NCI-H446 treated with DMSO at 0.1 percent for 48 hours (cell line): ENCODE measurements at regions not wholly inside any gene's neighbourhood (a gene's known extent, or its start where the extent isn't known, plus 50 kb on each side); places are given as distances from the start of the nearest gene placed in this dataset.
"Not testable (repeated sequence)": the region's sequence is repeated elsewhere in the genome, so short reads cannot be mapped to it uniquely, and the experiment has no call there.

ENCODE experiments used
- DNase-seq: peaks from one replicate; lab custom pipeline; 2025; lab: John Stamatoyannopoulos, UW

DNA sequence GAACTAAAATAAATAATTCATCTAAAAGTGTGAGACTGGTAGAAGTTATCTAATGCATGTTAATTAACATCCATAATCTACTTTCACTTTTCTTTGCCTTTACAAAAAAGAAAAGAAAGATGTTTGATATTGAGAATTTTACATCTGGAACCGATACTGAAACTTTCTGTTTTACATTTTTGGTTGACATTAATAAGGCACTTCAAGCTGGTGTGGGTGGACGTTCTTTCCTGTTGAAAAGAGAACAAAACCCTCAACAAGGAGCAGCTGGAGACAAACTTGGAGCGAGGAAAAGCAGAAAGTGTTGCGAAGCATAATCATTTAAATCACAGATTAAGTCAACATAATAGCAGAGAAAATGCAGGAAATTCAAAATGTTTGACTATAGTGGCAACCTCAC, 575.2 kb upstream of the ADGRB3 start:
- DNase-seq: no peak

DNA sequence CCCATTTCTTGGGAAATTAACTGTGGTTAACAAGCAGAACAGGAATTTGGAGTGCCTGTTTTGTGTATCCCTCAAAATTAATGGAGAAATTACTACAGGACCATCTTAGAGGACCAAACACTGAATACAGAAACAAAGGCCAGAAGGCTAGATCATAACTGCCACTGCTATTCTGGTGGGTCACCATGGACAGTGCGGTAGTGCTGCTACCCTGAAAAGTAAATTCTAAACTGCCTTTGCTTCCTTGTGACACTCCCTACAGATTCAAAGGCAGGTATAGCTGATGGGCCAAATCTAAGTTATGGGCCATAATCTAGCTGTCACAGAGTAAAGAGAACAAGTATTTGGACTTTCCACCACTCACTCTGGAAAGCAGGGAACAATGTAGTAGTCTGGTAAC, 575.8 kb upstream of the ADGRB3 start:
- DNase-seq: no peak

DNA sequence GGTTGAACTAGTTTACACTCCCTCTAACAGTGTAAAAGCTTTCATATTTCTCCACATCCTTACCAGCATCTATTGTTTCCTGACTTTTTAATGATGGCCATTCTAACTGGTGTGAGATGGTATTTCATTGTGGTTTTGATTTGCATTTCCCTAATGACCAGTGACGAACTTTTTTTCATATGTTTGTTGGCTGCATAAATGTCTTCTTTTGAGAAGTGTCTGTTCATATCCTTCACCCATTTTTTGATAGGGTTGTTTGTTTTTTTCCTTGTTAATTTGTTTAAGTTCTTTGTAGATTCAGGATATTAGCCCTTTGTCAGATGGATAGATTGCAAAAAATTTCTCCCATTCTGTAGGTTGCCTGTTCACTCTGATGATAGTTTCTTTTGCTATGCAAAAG, 578.5 kb upstream of the ADGRB3 start:
- DNase-seq: not testable (repeated sequence)

DNA sequence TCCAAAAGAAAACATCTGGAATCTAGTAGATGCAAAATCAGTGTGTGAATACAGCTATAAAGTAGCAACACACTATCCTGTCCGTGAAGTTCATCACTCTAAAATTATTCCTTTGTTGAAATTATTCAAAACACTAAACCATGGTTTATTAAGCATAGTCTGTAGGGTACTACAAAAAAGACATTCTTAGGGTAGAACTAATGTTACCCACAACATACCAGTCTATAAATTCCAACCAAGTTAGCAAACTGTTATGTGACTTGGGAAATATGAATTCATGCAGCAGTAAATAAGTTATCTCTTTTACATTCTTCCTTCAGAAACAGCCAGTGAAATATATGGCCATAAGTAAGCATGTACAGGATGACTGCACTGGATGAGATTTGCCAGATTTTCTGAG, 580.3 kb upstream of the ADGRB3 start:
- DNase-seq: no peak

DNA sequence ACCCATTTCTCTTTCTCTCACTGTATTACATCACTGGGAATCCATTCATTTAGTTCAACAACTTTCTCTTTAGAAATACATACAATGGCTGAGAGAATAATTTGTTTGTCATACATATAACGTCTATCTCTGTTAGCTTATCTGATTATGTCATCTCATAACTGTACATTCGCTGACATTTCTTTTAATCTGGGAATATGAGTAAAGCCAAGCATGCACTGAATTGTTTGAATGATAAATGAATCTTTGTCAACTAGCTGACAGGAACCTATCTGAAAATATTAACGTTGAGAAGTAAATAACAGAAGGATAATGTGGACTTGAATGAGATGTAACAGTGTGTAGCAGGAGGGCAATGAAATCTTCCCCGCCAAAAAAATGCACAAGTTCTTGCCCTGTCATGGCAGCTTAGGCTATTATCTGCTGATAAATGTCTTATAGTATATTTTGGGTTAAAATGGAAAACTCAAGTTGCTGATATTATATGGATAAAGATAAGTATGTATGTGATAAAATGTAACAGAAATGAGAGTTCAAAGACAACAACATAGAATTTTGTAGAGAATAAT, 581.2 kb upstream of the ADGRB3 start:
- no peak for DNase-seq

DNA sequence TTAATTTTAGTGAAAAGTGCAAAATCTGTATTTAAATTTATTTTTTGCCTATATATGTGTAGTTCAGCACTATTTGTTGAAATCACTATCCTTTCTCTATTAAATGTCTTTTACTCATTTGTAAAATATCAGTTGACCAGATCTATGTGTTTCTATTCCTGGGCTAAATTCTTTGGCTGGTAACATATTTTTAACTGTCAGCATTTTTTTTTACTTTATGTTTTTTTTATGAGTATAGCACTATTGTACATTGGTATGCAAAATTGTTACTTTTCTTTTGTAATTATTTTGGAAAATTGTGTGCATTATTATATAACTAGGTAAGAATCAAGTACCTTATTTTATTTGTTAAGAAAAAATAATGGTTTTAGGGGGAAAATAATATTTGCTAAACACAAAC, 582.8 kb upstream of the ADGRB3 start:
- no peak for DNase-seq

DNA sequence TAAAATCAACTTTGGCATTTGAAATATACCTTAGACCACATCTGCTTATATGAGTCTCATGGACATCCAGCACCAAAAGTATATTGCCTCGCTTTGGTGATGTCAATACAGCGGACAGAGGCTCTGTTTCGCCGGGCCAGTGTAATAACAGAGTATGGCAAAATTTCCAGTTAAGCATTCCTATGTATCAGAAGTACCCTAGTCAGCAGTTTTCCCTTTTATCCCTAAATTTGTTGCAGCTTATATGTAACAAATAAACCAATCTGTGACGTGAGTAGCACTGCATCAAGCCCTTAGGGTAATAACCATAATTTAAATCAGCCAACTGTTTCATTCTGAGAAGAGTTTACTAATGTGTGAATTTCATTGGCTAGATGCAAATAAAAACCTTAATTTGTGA, 585.5 kb upstream of the ADGRB3 start:
- DNase-seq: no peak

DNA sequence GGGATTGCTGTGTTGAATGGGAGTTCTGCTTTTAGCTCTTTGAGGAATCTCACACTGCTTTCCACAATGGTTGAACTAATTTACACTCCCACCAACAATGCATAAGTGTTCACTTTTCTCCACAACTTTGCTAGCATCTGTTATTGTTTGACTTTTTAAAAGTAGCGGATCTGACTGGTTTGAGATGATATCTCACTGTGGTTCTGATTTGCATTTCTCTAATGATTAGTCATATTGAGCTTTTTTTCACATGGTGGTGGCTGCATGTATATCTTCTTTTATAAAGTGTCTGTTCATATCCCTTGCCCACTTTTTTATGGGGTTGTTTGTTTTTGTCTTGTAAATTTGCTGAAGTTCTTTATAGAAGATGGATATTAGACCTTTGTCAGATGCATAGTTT, 588.3 kb upstream of the ADGRB3 start:
- DNase-seq: no peak

DNA sequence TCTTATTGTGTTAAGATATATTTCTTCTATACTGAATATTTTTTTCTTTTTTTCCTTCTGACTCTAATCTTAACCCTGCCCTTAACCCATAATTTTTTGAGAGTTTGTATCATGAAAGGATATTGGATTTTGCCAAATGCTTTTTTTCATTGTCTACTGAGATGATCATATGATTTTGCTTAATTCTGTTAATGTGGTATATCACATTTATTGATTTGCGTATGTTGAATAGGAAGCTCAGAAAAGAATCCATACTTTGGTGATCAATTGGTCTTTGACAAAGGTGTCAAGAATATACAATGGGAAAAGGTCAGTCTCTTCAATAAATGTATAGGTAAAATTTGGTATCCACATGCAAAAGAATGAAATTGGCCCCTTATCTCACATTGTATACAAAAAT, 588.8 kb upstream of the ADGRB3 start:
- no peak for DNase-seq

DNA sequence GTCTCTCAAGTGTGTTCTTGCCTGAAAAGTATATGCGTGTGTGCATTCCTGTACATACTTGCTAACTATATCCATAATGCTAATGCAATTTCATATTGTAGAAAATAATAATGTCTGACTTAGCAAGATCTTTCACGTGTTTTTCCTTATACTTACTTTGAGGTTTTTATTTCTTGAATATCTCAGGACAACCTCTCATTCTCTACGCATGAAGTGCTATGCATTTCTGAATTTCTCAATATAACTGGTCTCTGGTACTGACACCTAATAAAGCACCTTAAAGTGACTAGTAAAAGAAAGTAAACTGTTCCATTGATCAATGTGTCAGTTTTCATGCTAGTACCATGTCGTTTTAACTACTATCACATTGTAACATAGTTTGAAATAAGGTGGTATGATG, 589.9 kb upstream of the ADGRB3 start:
- no peak for DNase-seq

DNA sequence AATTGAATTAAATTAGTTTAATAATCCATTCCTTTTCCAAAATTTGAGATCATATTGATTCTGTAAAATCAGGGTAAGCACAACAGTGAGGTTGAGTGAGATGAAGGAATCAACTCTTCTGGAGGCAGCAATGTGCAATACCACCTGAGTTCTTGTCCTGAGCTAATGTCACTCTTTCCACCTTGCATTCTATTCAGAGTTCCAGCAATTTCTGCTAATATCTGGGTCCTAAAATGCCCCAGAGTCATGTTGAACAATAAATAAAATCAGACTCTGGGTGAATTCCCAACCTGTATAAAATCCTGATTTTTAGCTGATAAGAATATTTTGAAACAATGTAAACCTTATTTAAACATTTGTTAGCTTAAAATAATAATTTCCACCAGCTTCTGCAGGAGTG, 590.8 kb upstream of the ADGRB3 start:
- DNase-seq: no peak

DNA sequence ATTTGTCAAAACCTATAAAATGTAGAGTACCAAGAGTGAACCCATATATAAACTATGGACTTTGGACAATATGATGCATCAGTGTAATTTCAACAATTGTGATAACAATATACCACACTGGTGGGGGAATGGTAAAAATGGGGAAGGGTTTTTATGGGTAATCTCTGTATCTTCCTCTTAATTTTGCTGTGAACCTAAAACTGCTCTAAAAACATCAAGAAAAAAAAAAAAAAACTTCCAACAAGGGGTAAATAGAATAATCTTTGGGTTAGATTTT, 592.0 kb upstream of the ADGRB3 start:
- DNase-seq: no peak

DNA sequence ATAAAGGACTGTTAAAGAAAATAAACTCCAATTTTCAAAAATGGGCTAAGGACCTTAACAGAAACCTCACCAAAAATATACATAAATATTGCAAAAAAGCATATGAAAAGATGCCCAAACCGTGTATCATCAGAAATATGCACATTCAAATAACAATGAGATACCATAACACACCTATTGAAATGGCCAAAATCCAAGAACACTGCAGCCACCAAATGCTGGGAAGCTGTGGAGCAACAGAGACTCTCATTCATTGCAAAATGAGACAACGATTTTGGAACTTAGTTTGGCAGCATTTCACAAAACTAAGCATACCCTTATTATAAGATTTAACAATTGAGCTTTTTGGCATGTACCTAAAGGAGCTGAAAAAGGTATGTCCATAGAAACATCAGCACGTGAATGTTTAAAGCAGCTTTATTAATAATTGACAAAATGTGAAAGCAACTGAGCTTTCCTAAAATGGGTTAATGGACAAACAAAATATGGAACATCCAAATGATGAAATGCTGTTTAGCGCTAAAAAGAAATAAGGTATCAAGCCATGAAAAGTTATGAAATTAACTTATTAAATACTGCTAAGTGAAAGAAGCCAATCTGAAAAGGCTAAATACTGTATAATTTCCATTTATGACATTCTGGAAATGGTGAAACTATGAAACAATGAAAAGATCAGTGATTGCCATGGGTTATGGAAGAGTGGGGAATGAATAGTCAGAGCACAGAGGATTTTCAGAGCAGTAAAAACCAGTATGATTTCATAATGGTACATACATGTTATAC, 592.6 kb upstream of the ADGRB3 start:
- DNase-seq: no peak

DNA sequence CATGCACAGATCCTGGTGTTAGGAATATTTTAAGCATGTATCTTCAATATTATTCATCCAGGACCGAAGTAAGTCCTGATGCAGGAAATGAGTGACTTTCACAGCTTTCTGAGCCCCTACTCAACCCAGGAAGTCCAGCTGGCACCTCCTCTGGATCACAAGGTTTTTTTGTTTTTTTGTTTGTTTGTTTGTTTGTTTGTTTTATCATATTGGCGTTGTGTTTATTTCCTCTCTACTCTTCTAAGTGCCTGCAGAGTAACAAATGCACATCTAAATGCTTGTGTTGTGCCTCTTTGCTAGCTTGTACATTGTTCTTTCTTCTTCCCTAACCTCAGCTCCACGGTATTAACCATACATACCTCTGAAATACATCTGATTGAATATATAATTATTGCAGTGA, 594.3 kb upstream of the ADGRB3 start:
- DNase-seq: no peak

DNA sequence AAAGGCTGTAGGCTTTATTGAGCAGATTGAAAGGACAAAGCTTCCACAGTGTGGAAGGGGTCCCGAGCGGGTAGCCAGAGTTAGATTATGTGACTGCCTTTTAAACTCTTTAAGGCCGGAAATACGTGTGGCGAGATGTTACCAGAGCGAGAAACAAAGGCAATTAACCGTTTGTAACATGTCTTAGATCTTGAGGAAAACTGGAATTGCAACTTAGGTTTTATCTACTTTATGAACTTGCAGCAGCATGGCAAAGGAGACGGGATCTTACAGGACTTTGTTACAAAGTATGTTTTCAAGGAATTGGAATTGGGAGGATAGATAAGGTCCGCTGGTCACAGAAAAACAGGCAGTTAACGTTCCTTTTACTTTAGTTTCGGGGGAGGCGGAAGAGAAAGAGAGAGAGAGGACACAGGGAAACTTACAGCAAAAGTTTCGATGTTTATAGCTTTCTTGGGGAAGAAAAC, 594.7 kb upstream of the ADGRB3 start:
- no peak for DNase-seq

DNA sequence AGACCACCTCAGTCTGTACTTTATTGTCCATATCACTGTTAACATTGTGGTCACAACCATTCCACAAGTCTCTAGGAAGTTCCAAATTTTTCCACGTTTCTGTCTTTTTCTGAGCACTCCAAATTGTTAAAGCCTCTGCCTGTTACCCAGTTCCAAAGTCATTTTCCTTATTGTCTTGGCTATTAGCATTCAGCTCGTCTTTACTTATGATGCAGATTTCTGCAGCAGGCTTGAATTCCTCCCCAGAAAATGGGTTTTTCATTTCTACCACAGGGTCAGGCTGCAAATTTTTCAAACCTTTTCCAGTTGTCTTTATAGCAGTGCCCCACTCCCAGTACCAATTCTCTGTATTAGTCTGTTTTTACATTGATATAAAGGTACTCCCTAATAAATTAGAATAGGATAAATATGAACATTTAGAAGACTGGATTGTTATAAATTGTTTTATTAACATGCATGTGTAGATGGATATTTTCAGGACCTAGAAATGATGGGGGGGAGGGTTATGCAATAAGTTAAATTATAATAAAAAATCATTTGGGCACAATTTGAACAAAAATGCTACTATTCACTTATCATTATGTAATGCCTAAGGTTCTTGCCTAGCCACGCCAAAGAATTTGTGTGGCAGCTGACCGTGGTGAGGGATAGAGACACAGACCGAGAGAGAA, 595.3 kb upstream of the ADGRB3 start:
- DNase-seq: no peak

DNA sequence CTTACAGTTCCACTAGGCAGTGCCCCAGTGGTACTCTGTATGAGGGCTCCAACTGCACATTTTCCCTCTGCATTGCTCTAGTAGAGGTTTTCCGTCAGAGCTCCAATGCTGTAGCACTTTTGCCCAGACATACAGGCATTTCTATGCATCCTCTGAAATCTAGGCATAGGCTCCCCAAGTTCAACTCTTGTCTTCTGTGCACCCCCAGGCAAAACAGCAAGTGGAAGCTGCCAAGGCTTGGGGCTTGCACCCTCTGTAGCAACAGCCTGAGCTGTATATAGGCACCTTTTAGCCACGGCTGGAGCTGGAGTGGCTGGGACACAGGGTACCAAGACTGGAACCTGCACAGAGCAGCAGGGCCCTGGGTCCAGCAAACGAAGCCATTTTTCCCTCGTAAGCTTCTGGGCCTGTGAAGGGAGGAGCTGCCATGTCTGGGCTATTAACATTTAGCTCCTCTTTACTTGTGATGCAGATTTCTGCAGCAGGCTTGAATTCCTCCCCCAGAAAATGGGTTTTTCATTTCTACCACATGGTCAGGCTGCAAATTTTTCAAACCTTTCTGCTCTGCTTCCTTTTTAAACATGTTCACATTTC, 596.2 kb upstream of the ADGRB3 start:
- no peak for DNase-seq

DNA sequence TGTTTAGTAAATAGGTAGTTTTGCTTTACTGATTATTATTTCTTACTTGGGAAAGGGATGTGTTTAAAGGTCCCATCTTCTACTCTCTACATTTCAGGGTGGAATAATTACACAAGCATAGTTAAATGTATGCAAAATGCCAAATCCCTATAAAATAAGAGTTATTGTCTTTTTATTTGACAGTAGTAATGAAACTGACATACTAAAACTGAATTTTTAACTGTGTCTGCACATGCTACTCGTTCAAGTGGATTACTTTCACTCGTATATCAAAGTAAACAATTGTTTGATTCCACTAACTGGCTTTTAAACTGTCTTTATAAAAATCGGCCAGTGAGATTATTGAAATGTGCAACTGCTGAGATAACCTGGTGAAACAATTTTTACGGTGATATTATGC, 602.9 kb upstream of the ADGRB3 start:
- DNase-seq: no peak

DNA sequence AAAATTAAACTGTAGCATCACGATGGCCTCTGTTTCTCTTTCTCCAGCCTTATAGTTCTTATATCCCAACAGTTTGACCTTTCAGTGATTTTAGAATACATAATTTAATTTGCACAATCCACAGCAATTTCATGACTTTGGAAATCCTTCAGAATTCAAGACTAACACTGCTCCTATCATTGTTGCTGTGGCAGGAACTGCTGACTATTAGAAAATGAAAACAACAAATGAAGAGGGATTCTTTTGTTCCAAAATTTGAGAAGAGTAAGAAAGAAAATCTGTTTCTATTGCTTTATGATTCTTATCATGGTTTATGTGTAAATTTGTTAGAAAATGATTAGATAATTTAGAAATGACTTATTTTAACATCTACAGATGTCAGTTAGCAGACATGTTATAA, 604.0 kb upstream of the ADGRB3 start:
- no peak for DNase-seq

DNA sequence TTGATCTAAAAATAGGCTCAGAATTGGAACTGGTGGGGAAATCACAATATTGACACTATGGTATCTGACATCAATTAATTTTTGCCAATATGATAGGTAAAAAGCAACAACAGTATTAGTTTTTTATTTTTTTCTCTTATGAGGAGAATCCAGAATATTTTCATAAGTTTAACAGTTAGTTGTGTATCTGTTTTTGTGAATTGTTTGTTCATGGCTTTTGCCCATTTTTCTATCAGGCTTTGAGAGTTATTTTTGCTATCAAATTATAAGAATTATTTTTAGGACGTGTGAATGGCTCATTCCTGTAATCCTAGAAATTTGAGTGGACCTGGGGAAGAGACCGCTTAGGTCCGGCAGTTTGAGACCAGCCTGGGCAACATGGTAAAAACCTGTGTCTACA, 608.6 kb upstream of the ADGRB3 start:
- no peak for DNase-seq

DNA sequence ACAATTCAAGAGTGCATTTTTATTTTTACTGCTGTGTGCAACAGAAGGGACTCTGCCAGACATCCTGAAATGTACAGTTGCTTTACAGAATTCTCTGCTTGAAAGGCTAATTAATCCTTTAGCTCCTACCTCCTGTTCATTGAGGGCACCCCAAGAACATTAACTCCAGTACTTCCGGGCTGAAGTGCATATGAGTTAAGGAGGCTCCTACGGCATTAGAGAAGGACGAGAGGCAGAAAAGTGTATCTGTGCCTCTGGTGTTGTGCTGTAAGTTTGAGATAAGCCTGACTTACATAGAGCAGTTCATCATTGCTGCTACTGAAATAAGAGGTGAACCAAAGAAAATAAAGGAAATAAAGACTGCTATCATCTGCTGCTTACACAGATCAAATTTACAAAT, 609.3 kb upstream of the ADGRB3 start:
- DNase-seq: no peak

DNA sequence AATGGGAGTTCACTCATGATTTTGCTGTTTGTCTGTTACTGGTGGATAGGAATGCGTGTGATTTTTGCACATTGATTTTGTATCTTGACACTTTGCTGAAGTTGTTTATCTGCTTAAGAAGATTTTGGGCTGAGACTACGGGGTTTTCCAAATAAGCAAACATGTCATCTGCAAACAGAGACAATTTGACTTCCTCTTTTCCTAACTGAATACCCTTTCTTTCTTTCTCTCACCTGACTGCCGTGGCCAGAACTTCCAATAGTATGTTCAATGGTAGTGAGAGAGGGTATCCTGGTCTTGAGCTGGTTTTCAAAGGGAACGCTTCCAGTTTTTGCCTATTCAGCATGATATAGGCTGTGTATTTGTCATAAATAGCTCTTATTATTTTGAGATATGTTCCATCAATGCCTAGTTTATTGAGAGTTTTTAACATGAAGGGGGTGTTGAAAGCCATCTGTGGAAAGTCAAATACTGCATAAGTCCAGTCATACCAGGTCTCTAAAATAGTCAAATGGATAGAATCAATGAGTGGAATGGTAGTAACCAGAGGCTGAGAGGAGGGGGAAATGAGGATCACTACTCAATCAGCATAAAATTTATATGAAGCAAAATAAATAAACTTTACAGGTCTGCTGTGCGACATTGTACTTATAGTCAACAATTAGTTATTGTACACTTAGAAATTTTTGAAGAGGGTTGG, 610.4 kb upstream of the ADGRB3 start:
- no peak for DNase-seq

DNA sequence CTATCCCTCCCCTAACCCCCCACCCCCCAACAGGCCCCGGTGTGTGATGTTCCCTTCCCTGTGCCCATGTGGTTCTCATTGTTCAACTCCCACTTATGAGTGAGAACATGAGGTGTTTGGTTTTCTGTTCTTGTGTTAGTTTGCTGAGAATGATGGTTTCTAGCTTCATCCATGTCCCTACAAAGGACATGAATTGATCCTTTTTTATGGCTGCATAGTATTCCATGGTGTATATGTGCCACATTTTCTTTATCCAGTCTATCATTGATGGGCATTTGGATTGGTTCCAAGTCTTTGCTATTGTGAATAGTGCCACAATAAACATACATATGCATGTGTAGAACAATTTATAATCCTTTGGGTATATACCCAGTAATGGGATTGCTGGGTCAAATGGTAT, 612.1 kb upstream of the ADGRB3 start:
- not testable (repeated sequence) for DNase-seq
